ENCODE measurements at regions not wholly inside any gene's neighbourhood (a gene's known extent, or its start where the extent isn't known, plus 50 kb on each side); places are given as distances from the start of the nearest gene placed in this dataset.

GRCh38 chr10:52952391-52953055 lies 179.9 kb upstream of the MBL2 start:
- Mint-ChIP-seq H3K27me3 (ENCODE audit: low read depth in 3 of 3) (peaks cover 0 to 5% (median 1%) of the 10 kb centered on the region in 3 donors), H3K4me3 (no peak overlapping the region), H3K9me3 (no peaks in the 10 kb centered on the region), H3K36me3 (no peaks in the 10 kb centered on the region), H3K4me1 (peaks cover 6% of the 10 kb centered on the region), H3K27ac (no peak overlapping the region)
- H3K27ac ChIP-seq (ENCODE audit: low read depth in 1 of 2, low read length in 2 of 2) = no peak overlapping the region
- H2AFZ ChIP-seq (ENCODE audit: insufficient read depth, low read depth, low read length, poor library complexity, severe bottlenecking) = peak overlapping the region; percentile 42
- WGBS (ENCODE audit: insufficient coverage) = 94% methylated on average over 6 of the region's 9 CpGs
- H3K36me3 ChIP-seq (replicated peaks in 1 of 2; ENCODE audit: control insufficient read depth in 1 of 2, insufficient read depth in 2 of 2, low read length in 2 of 2) = no peaks in the 10 kb centered on the region
- H3K9ac ChIP-seq (ENCODE audit: insufficient read depth, low read length, poor library complexity, severe bottlenecking) = no peak overlapping the region
- no peaks in the 10 kb centered on the region for H3K27me3 ChIP-seq (ENCODE audit: control insufficient read depth in 2 of 2, insufficient read depth in 2 of 2, low read length in 2 of 2)
- intact Hi-C loops (cut with micrococcal nuclease) = no loop called here
- DNase-seq = no peak
- no peaks in the 10 kb centered on the region for H3K79me2 ChIP-seq (ENCODE audit: insufficient read depth, low read length)
- no peaks in the 10 kb centered on the region for H3K9me3 ChIP-seq (replicated peaks in 1 of 2; ENCODE audit: control insufficient read depth in 1 of 2, insufficient read depth in 1 of 2, low read length in 2 of 2)
- H3K4me3 ChIP-seq (replicated peaks in 1 of 3; ENCODE audit: low read depth in 2 of 3, low read length in 3 of 3) = no peak overlapping the region
- no peaks in the 10 kb centered on the region for H3K4me1 ChIP-seq (ENCODE audit: control insufficient read depth in 1 of 2, insufficient read depth in 2 of 2, low read length in 2 of 2)
- H4K20me1 ChIP-seq (ENCODE audit: insufficient read depth, low read length) = no peaks in the 10 kb centered on the region
- TF ChIP-seq CTCF (IDR thresholded peaks at IDR 0.05) = no peak
- no peak overlapping the region for H3K4me2 ChIP-seq (replicated peaks; ENCODE audit: extremely low read depth, low read length, poor library complexity, severe bottlenecking)

GRCh38 chr10:52951824-52952223 lies 179.2 kb upstream of the MBL2 start:
- H3K4me1 ChIP-seq (ENCODE audit: control insufficient read depth in 1 of 2, insufficient read depth in 2 of 2, low read length in 2 of 2) = no peaks in the 10 kb centered on the region
- intact Hi-C loops (cut with micrococcal nuclease) = no loop called here
- no peaks in the 10 kb centered on the region for H3K36me3 Mint-ChIP-seq
- no peak overlapping the region for H3K4me2 ChIP-seq (replicated peaks; ENCODE audit: extremely low read depth, low read length, poor library complexity, severe bottlenecking)
- H3K27me3 Mint-ChIP-seq (ENCODE audit: low read depth in 3 of 3) = peaks cover 0 to 8% (median 1%) of the 10 kb centered on the region in 3 donors
- peak; percentile 70 for TF ChIP-seq CTCF (IDR thresholded peaks at IDR 0.05)
- no peak overlapping the region for H3K4me3 ChIP-seq (replicated peaks in 1 of 3; ENCODE audit: low read depth in 2 of 3, low read length in 3 of 3)
- no peak overlapping the region for H3K27ac ChIP-seq (ENCODE audit: low read depth in 1 of 2, low read length in 2 of 2)
- no peaks in the 10 kb centered on the region for H3K27me3 ChIP-seq (ENCODE audit: control insufficient read depth in 2 of 2, insufficient read depth in 2 of 2, low read length in 2 of 2)
- no peaks in the 10 kb centered on the region for H4K20me1 ChIP-seq (ENCODE audit: insufficient read depth, low read length)
- peak; percentile 36 to 59 (median 49) for DNase-seq
- H2AFZ ChIP-seq (ENCODE audit: insufficient read depth, low read depth, low read length, poor library complexity, severe bottlenecking) = peak overlapping the region; percentile 42
- no peaks in the 10 kb centered on the region for H3K79me2 ChIP-seq (ENCODE audit: insufficient read depth, low read length)
- WGBS (ENCODE audit: insufficient coverage) = 27% methylated on average over 5 of the region's 5 CpGs
- no peaks in the 10 kb centered on the region for H3K36me3 ChIP-seq (replicated peaks in 1 of 2; ENCODE audit: control insufficient read depth in 1 of 2, insufficient read depth in 2 of 2, low read length in 2 of 2)
- no peaks in the 10 kb centered on the region for H3K9me3 ChIP-seq (replicated peaks in 1 of 2; ENCODE audit: control insufficient read depth in 1 of 2, insufficient read depth in 1 of 2, low read length in 2 of 2)
- H3K9ac ChIP-seq (ENCODE audit: insufficient read depth, low read length, poor library complexity, severe bottlenecking) = no peak overlapping the region
- no peak overlapping the region for H3K27ac Mint-ChIP-seq
- peaks cover 6% of the 10 kb centered on the region for H3K4me1 Mint-ChIP-seq
- no peak overlapping the region for H3K4me3 Mint-ChIP-seq
- H3K9me3 Mint-ChIP-seq = peaks cover 0 to 1% (median 0%) of the 10 kb centered on the region in 7 donors
